ENCODE measurements at regions not wholly inside any gene's neighbourhood (a gene's known extent, or its start where the extent isn't known, plus 50 kb on each side); places are given as distances from the start of the nearest gene placed in this dataset.

DNA sequence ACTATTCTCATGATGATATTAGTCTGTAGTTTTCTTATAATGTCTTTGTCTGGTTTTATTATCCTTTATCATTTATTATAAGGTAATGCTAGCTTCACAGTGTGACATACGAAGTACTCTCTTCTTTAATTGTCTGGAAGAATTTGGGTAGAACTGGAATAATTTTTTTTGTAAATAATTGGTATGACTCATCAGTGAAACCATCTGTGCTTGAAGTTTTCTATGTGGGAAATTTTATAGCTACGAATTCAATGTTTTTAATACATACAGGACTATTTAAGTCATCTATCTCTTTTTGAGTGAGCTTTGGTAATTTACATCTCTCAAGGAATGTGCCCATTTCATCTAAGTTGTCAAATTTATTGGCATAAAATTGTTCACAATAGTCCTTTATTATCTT is 86.3 kb downstream of the SOD2 start:
- 56 to 75% (median 63%) methylated on average over 2 of the region's 2 CpGs for WGBS, 3 donors
- Histone ChIP-seq H3K9me3 (ENCODE audit: control insufficient read depth in 2 of 2, insufficient read depth in 1 of 2, low read depth in 1 of 2, low read length in 1 of 2) (no peaks in the 10 kb centered on the region), H3K4me3 (ENCODE audit: low read depth in 1 of 3, low read length in 3 of 3) (no peak overlapping the region), H3K36me3 (ENCODE audit: control insufficient read depth in 3 of 3, insufficient read depth in 2 of 3, low read depth in 1 of 3, low read length in 3 of 3) (no peaks in the 10 kb centered on the region), H3K27me3 (ENCODE audit: control insufficient read depth in 3 of 3, insufficient read depth in 3 of 3, low read length in 3 of 3) (peaks cover 0 to 4% (median 2%) of the 10 kb centered on the region in 3 donors), H3K4me1 (ENCODE audit: control insufficient read depth in 3 of 3, insufficient read depth in 2 of 3, low read depth in 1 of 3, low read length in 2 of 3) (no peaks in the 10 kb centered on the region), H3K27ac (ENCODE audit: low read depth in 1 of 3, low read length in 2 of 3) (no peak overlapping the region)
- FAIRE-seq (no peak), DNase-seq (no peak)

DNA sequence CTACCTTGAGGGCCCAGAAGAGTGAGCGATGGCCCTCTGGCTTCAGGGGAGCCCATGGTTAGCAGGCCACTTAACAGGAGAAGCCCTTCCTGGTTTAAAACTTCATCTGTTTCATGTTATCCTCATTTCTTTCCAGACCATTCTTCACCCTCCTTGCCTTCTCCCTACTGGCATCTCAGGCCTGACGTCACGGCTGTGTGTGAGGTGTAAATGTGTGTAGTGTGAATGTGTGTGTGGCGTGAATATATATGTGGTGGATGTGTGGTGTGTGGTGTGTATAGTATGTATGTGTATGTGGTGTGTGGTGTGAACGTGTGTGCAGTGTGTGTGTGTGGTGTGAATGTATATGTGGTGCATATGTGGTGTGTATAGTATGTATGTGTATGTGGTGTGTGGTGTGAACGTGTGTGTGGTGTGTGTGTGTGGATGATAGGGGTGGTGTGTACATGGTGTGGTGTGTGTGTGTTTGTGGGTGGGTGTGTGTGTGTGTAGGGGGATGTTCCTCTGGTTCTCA is 88.5 kb downstream of the SOD2 start:
- no peaks in the 10 kb centered on the region for H3K4me1 ChIP-seq (ENCODE audit: control insufficient read depth in 3 of 3, insufficient read depth in 2 of 3, low read depth in 1 of 3, low read length in 2 of 3)
- DNase-seq (no peak), FAIRE-seq (no peak)
- H3K27ac ChIP-seq (ENCODE audit: low read depth in 1 of 3, low read length in 2 of 3), result no peak overlapping the region
- peaks cover 0 to 4% (median 2%) of the 10 kb centered on the region in 3 donors for H3K27me3 ChIP-seq (ENCODE audit: control insufficient read depth in 3 of 3, insufficient read depth in 3 of 3, low read length in 3 of 3)
- 75 to 77% (median 76%) methylated on average over 6 of the region's 6 CpGs for WGBS, 3 donors
- no peaks in the 10 kb centered on the region for H3K9me3 ChIP-seq (ENCODE audit: control insufficient read depth in 2 of 2, insufficient read depth in 1 of 2, low read depth in 1 of 2, low read length in 1 of 2)
- H3K4me3 ChIP-seq (ENCODE audit: low read depth in 1 of 3, low read length in 3 of 3), result no peak overlapping the region
- H3K36me3 ChIP-seq (ENCODE audit: control insufficient read depth in 3 of 3, insufficient read depth in 2 of 3, low read depth in 1 of 3, low read length in 3 of 3), result no peaks in the 10 kb centered on the region

DNA sequence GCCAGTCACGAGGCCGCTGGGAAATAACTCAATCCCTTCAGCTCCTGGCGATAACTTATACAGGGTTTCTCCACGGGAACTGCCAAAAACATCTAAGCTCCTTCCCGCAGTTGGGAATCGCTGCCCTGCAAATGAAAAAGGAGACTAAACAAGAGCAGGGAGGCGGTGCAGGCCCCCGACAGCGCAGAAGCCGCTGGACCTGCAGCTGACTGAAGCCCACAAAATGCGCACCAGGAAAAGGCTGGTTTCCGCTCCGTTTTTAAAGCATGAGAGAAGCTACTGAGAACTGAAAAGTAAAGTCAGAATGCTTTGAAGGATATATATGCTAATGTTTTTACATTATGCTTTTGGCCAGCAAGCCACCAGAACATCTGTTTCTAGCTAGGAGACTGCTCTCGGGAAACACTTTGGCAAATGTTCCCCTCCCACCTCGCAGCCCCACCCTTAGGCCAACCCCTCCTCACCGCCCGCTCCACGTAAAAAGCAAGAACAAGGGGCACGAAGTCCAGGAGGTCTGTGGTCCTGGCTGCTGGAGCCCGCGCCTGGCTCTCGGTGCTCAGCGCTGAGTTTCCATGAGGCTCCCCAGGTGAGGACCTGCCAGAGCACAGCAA is 90.5 kb downstream of the SOD2 start:
- Histone ChIP-seq H3K4me1 (ENCODE audit: control insufficient read depth in 3 of 3, insufficient read depth in 2 of 3, low read depth in 1 of 3, low read length in 2 of 3) (no peaks in the 10 kb centered on the region), H3K9me3 (ENCODE audit: control insufficient read depth in 2 of 2, insufficient read depth in 1 of 2, low read depth in 1 of 2, low read length in 1 of 2) (no peaks in the 10 kb centered on the region), H3K36me3 (ENCODE audit: control insufficient read depth in 3 of 3, insufficient read depth in 2 of 3, low read depth in 1 of 3, low read length in 3 of 3) (no peaks in the 10 kb centered on the region), H3K27ac (ENCODE audit: low read depth in 1 of 3, low read length in 2 of 3) (no peak overlapping the region), H3K4me3 (ENCODE audit: low read depth in 1 of 3, low read length in 3 of 3) (no peak overlapping the region), H3K27me3 (ENCODE audit: control insufficient read depth in 3 of 3, insufficient read depth in 3 of 3, low read length in 3 of 3) (peaks cover 0 to 4% (median 0%) of the 10 kb centered on the region in 3 donors)
- DNase-seq, result no peak
- WGBS, 3 donors, result 62 to 79% (median 68%) methylated on average over 23 of the region's 23 CpGs
- FAIRE-seq, result no peak

DNA sequence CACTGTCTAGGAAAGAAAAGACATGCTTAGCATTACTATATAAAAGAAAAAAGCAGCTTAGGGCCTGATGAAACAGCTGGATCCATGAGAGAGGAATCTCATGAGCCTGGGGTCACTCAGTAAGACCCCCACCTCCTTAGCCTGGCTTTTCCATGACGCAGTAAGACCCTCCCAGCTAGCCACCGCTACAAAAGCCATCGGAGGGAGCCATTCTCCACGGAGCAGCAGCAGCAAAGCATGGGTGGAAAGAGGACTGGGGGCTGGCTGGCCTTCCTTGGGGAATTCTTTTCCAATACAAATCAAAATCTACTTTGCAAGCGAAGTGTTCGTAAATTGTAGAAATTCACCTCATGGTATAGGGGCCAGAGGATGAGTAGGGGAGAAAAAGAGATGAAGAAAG is 91.8 kb downstream of the SOD2 start:
- Histone ChIP-seq H3K9me3 (ENCODE audit: control insufficient read depth in 2 of 2, insufficient read depth in 1 of 2, low read depth in 1 of 2, low read length in 1 of 2) (no peaks in the 10 kb centered on the region), H3K4me1 (ENCODE audit: control insufficient read depth in 3 of 3, insufficient read depth in 2 of 3, low read depth in 1 of 3, low read length in 2 of 3) (no peaks in the 10 kb centered on the region), H3K36me3 (ENCODE audit: control insufficient read depth in 3 of 3, insufficient read depth in 2 of 3, low read depth in 1 of 3, low read length in 3 of 3) (no peaks in the 10 kb centered on the region), H3K27me3 (ENCODE audit: control insufficient read depth in 3 of 3, insufficient read depth in 3 of 3, low read length in 3 of 3) (peaks cover 0 to 4% (median 0%) of the 10 kb centered on the region in 3 donors), H3K4me3 (ENCODE audit: low read depth in 1 of 3, low read length in 3 of 3) (no peak overlapping the region), H3K27ac (ENCODE audit: low read depth in 1 of 3, low read length in 2 of 3) (no peak overlapping the region)
- FAIRE-seq (no peak), DNase-seq (no peak)
- 78% methylated on average over 6 of the region's 6 CpGs for WGBS, 3 donors

DNA sequence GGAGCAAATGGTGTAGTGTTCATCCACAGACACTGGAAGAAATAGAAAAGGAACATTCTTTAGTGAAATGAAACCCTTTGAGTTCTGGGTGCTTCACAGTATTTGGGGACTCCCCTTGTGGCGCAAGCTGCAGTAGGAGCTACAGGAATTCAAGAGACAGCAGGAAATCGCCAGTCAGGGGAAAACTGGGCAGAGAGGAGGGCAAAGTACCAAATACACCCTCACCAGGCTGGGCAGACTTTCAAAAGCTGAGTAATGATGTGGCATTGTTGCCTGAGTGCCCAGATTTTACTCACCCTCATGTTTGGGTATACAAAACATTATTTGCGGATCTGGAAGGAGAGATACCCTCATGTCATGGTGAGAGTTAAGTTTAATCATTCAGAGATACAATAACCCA is 97.9 kb downstream of the SOD2 start:
- H3K27me3 ChIP-seq (ENCODE audit: control insufficient read depth in 3 of 3, insufficient read depth in 3 of 3, low read length in 3 of 3), result no peaks in the 10 kb centered on the region
- no peak overlapping the region for H3K4me3 ChIP-seq (ENCODE audit: low read depth in 1 of 3, low read length in 3 of 3)
- H3K4me1 ChIP-seq (ENCODE audit: control insufficient read depth in 3 of 3, insufficient read depth in 2 of 3, low read depth in 1 of 3, low read length in 2 of 3), result no peaks in the 10 kb centered on the region
- 12 to 53% (median 33%) methylated on average over 3 of the region's 3 CpGs for WGBS, 3 donors
- H3K36me3 ChIP-seq (ENCODE audit: control insufficient read depth in 3 of 3, insufficient read depth in 2 of 3, low read depth in 1 of 3, low read length in 3 of 3), result no peaks in the 10 kb centered on the region
- H3K9me3 ChIP-seq (ENCODE audit: control insufficient read depth in 2 of 2, insufficient read depth in 1 of 2, low read depth in 1 of 2, low read length in 1 of 2), result no peaks in the 10 kb centered on the region
- FAIRE-seq (no peak), DNase-seq (no peak)
- H3K27ac ChIP-seq (ENCODE audit: low read depth in 1 of 3, low read length in 2 of 3), result no peak overlapping the region

DNA sequence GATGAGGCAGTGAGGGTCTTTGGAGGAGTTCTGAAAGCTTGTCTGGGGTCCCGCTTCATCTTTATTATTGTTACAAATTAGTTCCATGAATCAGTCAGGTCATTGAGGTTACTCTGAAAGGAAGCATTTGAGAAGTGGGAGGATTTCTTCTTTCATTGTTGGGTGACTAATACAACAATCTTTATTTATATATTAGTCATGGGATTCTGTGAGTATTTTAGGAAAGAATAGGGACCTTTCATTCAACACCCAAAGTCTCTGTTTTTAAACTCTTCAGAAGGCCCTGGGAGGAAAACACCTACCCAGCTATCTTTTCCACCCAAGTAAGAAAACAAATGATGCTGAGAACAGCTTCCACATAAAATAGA is 98.3 kb downstream of the SOD2 start:
- no peaks in the 10 kb centered on the region for H3K36me3 ChIP-seq (ENCODE audit: control insufficient read depth in 3 of 3, insufficient read depth in 2 of 3, low read depth in 1 of 3, low read length in 3 of 3)
- FAIRE-seq, result no peak
- no peaks in the 10 kb centered on the region for H3K9me3 ChIP-seq (ENCODE audit: control insufficient read depth in 2 of 2, insufficient read depth in 1 of 2, low read depth in 1 of 2, low read length in 1 of 2)
- no peaks in the 10 kb centered on the region for H3K27me3 ChIP-seq (ENCODE audit: control insufficient read depth in 3 of 3, insufficient read depth in 3 of 3, low read length in 3 of 3)
- no peaks in the 10 kb centered on the region for H3K4me1 ChIP-seq (ENCODE audit: control insufficient read depth in 3 of 3, insufficient read depth in 2 of 3, low read depth in 1 of 3, low read length in 2 of 3)
- H3K27ac ChIP-seq (ENCODE audit: low read depth in 1 of 3, low read length in 2 of 3), result no peak overlapping the region
- no peak overlapping the region for H3K4me3 ChIP-seq (ENCODE audit: low read depth in 1 of 3, low read length in 3 of 3)
- 55 to 82% (median 70%) methylated on average over 1 of the region's 1 CpG for WGBS, 3 donors
- no peak for DNase-seq

DNA sequence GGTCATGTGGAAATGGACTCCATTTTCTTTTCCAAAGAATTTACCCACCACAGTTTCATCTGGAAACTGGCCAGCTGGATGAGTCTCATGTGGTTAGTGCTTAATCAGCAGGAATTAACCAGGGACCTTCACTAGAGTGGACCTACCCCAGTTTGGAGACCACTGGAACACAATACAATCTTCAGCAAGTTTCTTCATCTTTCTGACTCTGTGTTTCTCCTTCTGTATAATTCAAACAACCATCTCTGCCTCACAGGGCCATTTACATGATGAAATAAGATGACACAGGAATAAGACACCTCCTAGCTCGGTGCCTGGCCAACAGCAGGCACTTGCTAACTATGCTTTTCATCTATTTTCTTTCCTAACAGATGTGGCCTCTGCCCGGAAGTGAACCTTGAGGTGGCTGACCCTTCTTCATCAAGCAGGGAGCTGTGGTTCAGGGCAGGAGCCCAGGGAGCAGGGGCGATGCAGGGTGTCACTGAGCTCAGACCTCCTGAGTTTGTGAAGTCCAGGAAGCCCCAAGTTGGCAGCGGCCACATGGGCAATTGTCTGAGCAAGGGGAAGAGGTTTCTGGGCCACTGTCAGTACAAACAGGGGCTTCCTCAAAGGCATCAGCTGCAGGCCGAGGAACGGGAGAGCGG is 98.8 kb downstream of the SOD2 start:
- H3K27me3 ChIP-seq (ENCODE audit: control insufficient read depth in 3 of 3, insufficient read depth in 3 of 3, low read length in 3 of 3), result no peaks in the 10 kb centered on the region
- H3K4me1 ChIP-seq (ENCODE audit: control insufficient read depth in 3 of 3, insufficient read depth in 2 of 3, low read depth in 1 of 3, low read length in 2 of 3), result no peaks in the 10 kb centered on the region
- H3K27ac ChIP-seq (ENCODE audit: low read depth in 1 of 3, low read length in 2 of 3), result no peak overlapping the region
- no peaks in the 10 kb centered on the region for H3K36me3 ChIP-seq (ENCODE audit: control insufficient read depth in 3 of 3, insufficient read depth in 2 of 3, low read depth in 1 of 3, low read length in 3 of 3)
- FAIRE-seq (no peak), DNase-seq (no peak)
- H3K9me3 ChIP-seq (ENCODE audit: control insufficient read depth in 2 of 2, insufficient read depth in 1 of 2, low read depth in 1 of 2, low read length in 1 of 2), result no peaks in the 10 kb centered on the region
- 80 to 86% (median 82%) methylated on average over 7 of the region's 7 CpGs for WGBS, 3 donors
- no peak overlapping the region for H3K4me3 ChIP-seq (ENCODE audit: low read depth in 1 of 3, low read length in 3 of 3)

DNA sequence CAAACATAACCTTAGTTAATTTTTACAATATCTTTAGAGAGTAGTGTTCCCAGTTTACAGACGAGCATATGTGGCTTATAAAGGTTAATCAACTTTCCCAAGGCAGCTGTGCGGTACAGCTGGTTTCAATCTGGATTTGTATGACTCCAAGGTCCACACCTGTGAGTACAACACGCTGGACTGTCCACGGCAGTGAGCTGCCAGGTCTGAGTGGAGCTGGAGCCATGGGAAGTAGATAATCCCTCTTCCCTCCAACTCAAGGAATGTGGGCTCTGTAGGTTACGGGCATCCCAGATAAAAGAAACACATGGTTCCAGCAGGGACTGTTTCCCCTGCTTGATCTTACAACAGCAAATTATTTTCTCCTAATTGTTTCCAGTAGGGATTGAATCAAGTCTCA is 102.2 kb downstream of the SOD2 start:
- DNase-seq (peak in 1 of 2 donors; percentile 4), FAIRE-seq (no peak)
- Histone ChIP-seq H3K27me3 (ENCODE audit: control insufficient read depth in 3 of 3, insufficient read depth in 3 of 3, low read length in 3 of 3) (no peaks in the 10 kb centered on the region), H3K9me3 (ENCODE audit: control insufficient read depth in 2 of 2, insufficient read depth in 1 of 2, low read depth in 1 of 2, low read length in 1 of 2) (no peaks in the 10 kb centered on the region), H3K4me1 (ENCODE audit: control insufficient read depth in 3 of 3, insufficient read depth in 2 of 3, low read depth in 1 of 3, low read length in 2 of 3) (no peaks in the 10 kb centered on the region), H3K36me3 (ENCODE audit: control insufficient read depth in 3 of 3, insufficient read depth in 2 of 3, low read depth in 1 of 3, low read length in 3 of 3) (no peaks in the 10 kb centered on the region), H3K27ac (ENCODE audit: low read depth in 1 of 3, low read length in 2 of 3) (no peak overlapping the region), H3K4me3 (ENCODE audit: low read depth in 1 of 3, low read length in 3 of 3) (no peak overlapping the region)
- 31 to 65% (median 44%) methylated on average over 5 of the region's 5 CpGs for WGBS, 3 donors

DNA sequence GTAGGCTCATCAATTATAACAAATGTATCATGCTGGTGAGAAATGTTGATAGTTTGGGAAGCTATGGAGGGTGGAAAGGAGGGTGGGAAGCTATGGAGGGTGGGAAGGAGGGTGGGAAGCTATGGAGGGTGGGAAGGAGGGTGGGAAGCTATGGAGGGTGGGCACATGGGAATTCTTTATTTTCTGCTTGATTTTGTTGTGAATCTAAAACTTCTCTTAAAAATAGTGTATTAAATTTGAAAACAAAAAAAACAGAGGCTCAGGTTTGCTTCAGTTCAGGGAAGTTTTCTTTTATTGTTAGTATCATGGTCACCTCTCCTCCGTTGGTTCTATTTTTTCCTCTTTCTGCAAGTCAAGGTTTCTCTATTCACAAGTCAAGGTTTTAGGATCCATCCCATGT is 106.4 kb downstream of the SOD2 start:
- Histone ChIP-seq H3K9me3 (ENCODE audit: control insufficient read depth in 2 of 2, insufficient read depth in 1 of 2, low read depth in 1 of 2, low read length in 1 of 2) (no peaks in the 10 kb centered on the region), H3K36me3 (ENCODE audit: control insufficient read depth in 3 of 3, insufficient read depth in 2 of 3, low read depth in 1 of 3, low read length in 3 of 3) (no peaks in the 10 kb centered on the region), H3K4me3 (ENCODE audit: low read depth in 1 of 3, low read length in 3 of 3) (no peak overlapping the region), H3K27me3 (ENCODE audit: control insufficient read depth in 3 of 3, insufficient read depth in 3 of 3, low read length in 3 of 3) (no peaks in the 10 kb centered on the region), H3K27ac (ENCODE audit: low read depth in 1 of 3, low read length in 2 of 3) (no peak overlapping the region), H3K4me1 (ENCODE audit: control insufficient read depth in 3 of 3, insufficient read depth in 2 of 3, low read depth in 1 of 3, low read length in 2 of 3) (no peaks in the 10 kb centered on the region)
- FAIRE-seq (no peak), DNase-seq (no peak)
- 78 to 91% (median 83%) methylated on average over 1 of the region's 1 CpG for whole genome bisulfite sequencing, 3 donors

Data from small intestine (tissue), 7 donors.